PC-9 (cell line): ENCODE measurements at regions not wholly inside any gene's neighbourhood (a gene's known extent, or its start where the extent isn't known, plus 50 kb on each side); places are given as distances from the start of the nearest gene placed in this dataset.

Experiments
- BruUV-seq: library from RNA; stranded (reverse); fragments of 400-500 nt; replicated peaks from 2 replicates; lab custom pipeline; 2021; lab: Mats Ljungman, UMichigan
- CTCF ChIA-PET: fragments of 300-600 bp; sonication (Branson Sonifier 250); formaldehyde crosslinking; loops from one replicate; lab custom pipeline; 2022; ENCODE audit warnings: antibody characterized with exemption; lab: Charles Lee
- POLR2A ChIA-PET: fragments of 300-600 bp; sonication (Branson Sonifier 250); formaldehyde crosslinking; loops from one replicate; lab custom pipeline; 2022; ENCODE audit warnings: antibody characterized with exemption; ENCODE audit not compliant: unreplicated experiment; lab: Charles Lee
- DNase-seq, 2 experiments: peaks; one replicate each; pipeline versions ENCODE4 v3.0.0 to v3.0.0-alpha.2; 2015 to 2022; ENCODE audit warnings: mixed read lengths in 1 of 2
- H2AFZ ChIP-seq: fragments of 200-600 bp; sonication (generic); 2 replicates; pipeline ENCODE4 v1.8.1; 2017; ENCODE audit warnings: antibody characterized with exemption
- H3F3A ChIP-seq: fragments of 200-600 bp; sonication (generic); 2 replicates; pipeline ENCODE4 v1.8.1; 2017; ENCODE audit warnings: antibody characterized with exemption, mild to moderate bottlenecking, low read depth; ENCODE audit not compliant: insufficient read depth
- H3K27ac ChIP-seq: fragments of 200-600 bp; sonication (generic); 2 replicates; pipeline ENCODE4 v1.6.1; 2016; ENCODE audit warnings: mixed run types
- H3K27me3 ChIP-seq: fragments of 200-600 bp; sonication (generic); 2 replicates; pipeline ENCODE4 v1.6.1; 2016; ENCODE audit warnings: low read depth, mixed run types; ENCODE audit not compliant: insufficient read depth
- H3K36me3 ChIP-seq: fragments of 200-600 bp; sonication (generic); 2 replicates; pipeline ENCODE4 v1.6.1; 2016; ENCODE audit warnings: low read depth, mixed run types
- H3K4me1 ChIP-seq: fragments of 200-600 bp; sonication (generic); replicated peaks from 2 replicates; pipeline ENCODE4 v1.6.1; 2016; ENCODE audit warnings: mixed run types; ENCODE audit not compliant: insufficient read depth
- H3K4me2 ChIP-seq: fragments of 200-600 bp; sonication (generic); 2 replicates; pipeline ENCODE4 v1.6.1; 2017; ENCODE audit warnings: mixed run types
- H3K4me3 ChIP-seq: fragments of 200-600 bp; sonication (generic); 2 replicates; pipeline ENCODE4 v1.6.1; 2016; ENCODE audit warnings: mixed run types
- H3K79me2 ChIP-seq: fragments of 200-600 bp; sonication (generic); 2 replicates; pipeline ENCODE4 v1.6.1; 2017; ENCODE audit warnings: low read depth, mixed run types
- H3K9me2 ChIP-seq: fragments of 200-600 bp; sonication (generic); 2 replicates; pipeline ENCODE4 v1.8.1; 2017; ENCODE audit warnings: mild to moderate bottlenecking; ENCODE audit not compliant: insufficient read depth
- H3K9me3 ChIP-seq: fragments of 200-600 bp; sonication (generic); 2 replicates; pipeline ENCODE4 v1.8.1; 2016; ENCODE audit warnings: low read depth; ENCODE audit not compliant: insufficient read depth
- H4K20me1 ChIP-seq: fragments of 200-600 bp; sonication (generic); 2 replicates; pipeline ENCODE4 v1.8.1; 2017; ENCODE audit not compliant: insufficient read depth
- CTCF ChIP-seq: fragments of 200-600 bp; sonication (generic); conservative IDR thresholded peaks from 2 replicates; pipeline ENCODE4 v1.6.1; 2017; ENCODE audit warnings: mixed run types, antibody characterized with exemption, mild to moderate bottlenecking, moderate library complexity
- EZH2 ChIP-seq: fragments of 200-600 bp; sonication (generic); IDR thresholded peaks from 2 replicates; pipeline ENCODE4 v1.8.0; 2017; ENCODE audit warnings: antibody characterized with exemption, low read depth
- intact Hi-C: fragments of 100-400 bp; cut with micrococcal nuclease; formaldehyde crosslinking; loops from one replicate; pipeline ENCODE4 v1.10.0; 2022; ENCODE audit not compliant: unreplicated experiment

- Histone ChIP-seq H2AFZ (no peak overlapping the region), H3K4me2 (no peak overlapping the region), H3K36me3 (no peaks in the 10 kb centered on the region), H3K9me3 (no peaks in the 10 kb centered on the region), H3K4me1 (no peaks in the 10 kb centered on the region), H3K4me3 (no peak overlapping the region), H4K20me1 (no peaks in the 10 kb centered on the region), H3K79me2 (no peaks in the 10 kb centered on the region), H3K27ac (no peak overlapping the region), H3K27me3 (no peaks in the 10 kb centered on the region), H3F3A (no peaks in the 10 kb centered on the region), H3K9me2 (no peaks in the 10 kb centered on the region)
- POLR2A ChIA-PET = no interaction called here
- no peak for TF ChIP-seq EZH2
- CTCF ChIA-PET = no interaction called here
- no TSS peak for BruUV-seq
- intact Hi-C loops = loop anchor here (5.0 kb wide), 1 partner anchor 188 kb away; no protein-coding TSS in a partner anchor
- no peak for DNase-seq
Measured at GRCh38 chr9:107154766-107155165, 128.3 kb upstream of the RAD23B start.

GRCh38 chr9:107155244-107155817, 127.7 kb upstream of the RAD23B start:
- Histone ChIP-seq H3K4me2 (no peak overlapping the region), H3K79me2 (no peaks in the 10 kb centered on the region), H3K4me3 (no peak overlapping the region), H3K9me3 (no peaks in the 10 kb centered on the region), H3K36me3 (no peaks in the 10 kb centered on the region), H3K9me2 (no peaks in the 10 kb centered on the region), H3K4me1 (no peaks in the 10 kb centered on the region), H4K20me1 (no peaks in the 10 kb centered on the region), H2AFZ (no peak overlapping the region), H3K27me3 (no peaks in the 10 kb centered on the region), H3F3A (no peaks in the 10 kb centered on the region), H3K27ac (no peak overlapping the region)
- TF ChIP-seq CTCF (peak; percentile 39; the same call in 1 of the 2 replicates), EZH2 (no peak)
- CTCF ChIA-PET = no interaction called here
- intact Hi-C loops = loop anchor here (5.0 kb wide), 1 partner anchor 187 kb away; no protein-coding TSS in a partner anchor
- no peak for DNase-seq
- POLR2A ChIA-PET = no interaction called here
- BruUV-seq = no TSS peak

- no peaks in the 10 kb centered on the region for H3K9me3 ChIP-seq
- H3K36me3 ChIP-seq = no peaks in the 10 kb centered on the region
- no peaks in the 10 kb centered on the region for H4K20me1 ChIP-seq
- intact Hi-C loops = loop anchor here (5.0 kb wide), 1 partner anchor 184 kb away; no protein-coding TSS in a partner anchor
- H3K4me2 ChIP-seq = no peak overlapping the region
- no peak overlapping the region for H2AFZ ChIP-seq
- ChIA-PET CTCF (interaction anchor here (0.6 to 1.1 kb wide), 3 partner anchors 163 to 1655 kb away, joined by 3 to 5 read pairs (median 3); no protein-coding TSS in a partner anchor), POLR2A (interaction anchor here (0.6 kb wide), 1 partner anchor 10 kb away, joined by 4 read pairs; no protein-coding TSS in a partner anchor)
- H3K27ac ChIP-seq = no peak overlapping the region
- H3K4me3 ChIP-seq = no peak overlapping the region
- no peaks in the 10 kb centered on the region for H3F3A ChIP-seq
- BruUV-seq = no TSS peak
- no peak for TF ChIP-seq EZH2
- peak; percentile 51 for TF ChIP-seq CTCF
- no peaks in the 10 kb centered on the region for H3K9me2 ChIP-seq
- no peak for DNase-seq
- no peaks in the 10 kb centered on the region for H3K27me3 ChIP-seq
- no peaks in the 10 kb centered on the region for H3K4me1 ChIP-seq
- no peaks in the 10 kb centered on the region for H3K79me2 ChIP-seq
Measured at GRCh38 chr9:107158321-107158720, 124.8 kb upstream of the RAD23B start.

GRCh38 chr9:107161338-107161737, 121.7 kb upstream of the RAD23B start:
- Histone ChIP-seq H4K20me1 (no peaks in the 10 kb centered on the region), H3K9me2 (no peaks in the 10 kb centered on the region), H3K27me3 (no peaks in the 10 kb centered on the region), H3K4me3 (no peak overlapping the region), H2AFZ (no peak overlapping the region), H3K79me2 (no peaks in the 10 kb centered on the region), H3K27ac (no peak overlapping the region), H3K9me3 (no peaks in the 10 kb centered on the region), H3K4me2 (no peak overlapping the region), H3F3A (no peaks in the 10 kb centered on the region), H3K36me3 (no peaks in the 10 kb centered on the region), H3K4me1 (no peaks in the 10 kb centered on the region)
- no peak for DNase-seq
- intact Hi-C loops = no loop called here
- ChIA-PET CTCF (no interaction called here), POLR2A (no interaction called here)
- TF ChIP-seq EZH2 (no peak), CTCF (no peak)
- no TSS peak for BruUV-seq
